Tibial nerve (tissue), 4 donors: ENCODE measurements at regions not wholly inside any gene's neighbourhood (a gene's known extent, or its start where the extent isn't known, plus 50 kb on each side); places are given as distances from the start of the nearest gene placed in this dataset.

Experiments
- CTCF ChIP-seq, 5 experiments: fragments of 200-600 bp in 3 of 5; fragments of 450-650 bp in 2 of 5; sonication (generic) in 3 of 5; IDR thresholded peaks; one replicate each; pipeline ENCODE4 v1.5.1; 2016 to 2019; ENCODE audit warnings: antibody characterized with exemption in 5 of 5, mild to moderate bottlenecking in 3 of 5, moderate library complexity in 2 of 5
- EP300 ChIP-seq, 2 donors: sonication (generic); formaldehyde crosslinking; IDR thresholded peaks; one replicate each; pipeline ENCODE4 v1.6.1; 2017; ENCODE audit warnings: antibody characterized with exemption in 2 of 2, mild to moderate bottlenecking in 1 of 2
- POLR2A ChIP-seq, 2 donors: fragments of 450-650 bp; IDR thresholded peaks; one replicate each; pipeline ENCODE4 v1.6.1; 2017; ENCODE audit warnings: antibody characterized with exemption in 2 of 2, mild to moderate bottlenecking in 2 of 2, moderate library complexity in 2 of 2

GRCh38 chr20:21014528-21014927 lies 91.6 kb downstream of the LINC00237 start:
- TF ChIP-seq CTCF (IDR thresholded peaks at IDR 0.05) (no peak), POLR2A (IDR thresholded peaks at IDR 0.05) (no peak), EP300 (IDR thresholded peaks at IDR 0.05) (no peak)
